ENCODE measurements at regions not wholly inside any gene's neighbourhood (a gene's known extent, or its start where the extent isn't known, plus 50 kb on each side); places are given as distances from the start of the nearest gene placed in this dataset.

GRCh38 chr5:66249920-66250319 lies 105.8 kb downstream of the SREK1 start:
- H3K79me2 ChIP-seq (ENCODE audit: control insufficient read depth in 1 of 2, insufficient read depth in 2 of 2, low read length in 2 of 2), result no peaks in the 10 kb centered on the region
- H4K5ac ChIP-seq (ENCODE audit: insufficient read length, low read depth, low read length), result no peak overlapping the region
- H2BK20ac ChIP-seq (ENCODE audit: low read length), result no peak overlapping the region
- no peaks in the 10 kb centered on the region for H3K23me2 ChIP-seq (ENCODE audit: low read depth, low read length)
- H4K91ac ChIP-seq (replicated peaks; ENCODE audit: insufficient read length, low read length), result no peak overlapping the region
- H3K9ac ChIP-seq (replicated peaks in 1 of 4; ENCODE audit: extremely low read depth in 1 of 4, low read depth in 3 of 4, low read length in 3 of 4), result no peak overlapping the region
- no peak overlapping the region for H3K4me3 ChIP-seq (ENCODE audit: extremely low read depth in 1 of 4, insufficient read depth in 2 of 4, low read depth in 3 of 4, low read length in 4 of 4)
- no peaks in the 10 kb centered on the region for H3K9me3 ChIP-seq (ENCODE audit: insufficient read depth in 2 of 2, low read depth in 1 of 2, low read length in 1 of 2)
- H3K27me3 ChIP-seq (replicated peaks in 1 of 4; ENCODE audit: control insufficient read depth in 3 of 4, extremely low read depth in 1 of 4, insufficient read depth in 3 of 4, low read length in 3 of 4), result no peaks in the 10 kb centered on the region
- no peak overlapping the region for H3K4me2 ChIP-seq (ENCODE audit: insufficient read depth in 1 of 2, low read depth in 2 of 2, low read length in 2 of 2)
- H2BK15ac ChIP-seq (ENCODE audit: low read length), result no peak overlapping the region
- peaks cover 0 to 3% (median 1%) of the 10 kb centered on the region in 4 experiments; a peak in 1 of 7 replicates for H3K4me1 ChIP-seq (replicated peaks in 1 of 4; ENCODE audit: control insufficient read depth in 3 of 4, insufficient read depth in 4 of 4, low read length in 3 of 4)
- H4K8ac ChIP-seq (ENCODE audit: extremely low read depth, insufficient read depth, low read length), result no peak overlapping the region
- H3K36me3 ChIP-seq (ENCODE audit: control insufficient read depth in 2 of 4, insufficient read depth in 4 of 4, low read length in 3 of 4), result no peaks in the 10 kb centered on the region
- POLR2A ChIA-PET (ENCODE audit: partially characterized antibody), result no interaction called here
- H3K56ac ChIP-seq (replicated peaks; ENCODE audit: insufficient read length, low read depth, low read length), result no peak overlapping the region
- H4K20me1 ChIP-seq (replicated peaks in 1 of 2; ENCODE audit: control insufficient read depth in 1 of 2, insufficient read depth in 2 of 2, low read length in 2 of 2), result no peaks in the 10 kb centered on the region
- H2AK5ac ChIP-seq (ENCODE audit: low read depth, low read length), result no peak overlapping the region
- no peak overlapping the region for H3K14ac ChIP-seq (ENCODE audit: insufficient read length)
- H3K27ac ChIP-seq (ENCODE audit: low read depth, low read length), result no peak overlapping the region
- DNase-seq (ENCODE audit: low read depth in 1 of 2, low spot score in 2 of 2) (no peak), FAIRE-seq (no peak)
- H3K79me1 ChIP-seq (ENCODE audit: low read depth, low read length), result no peaks in the 10 kb centered on the region
- CTCF ChIA-PET (ENCODE audit: partially characterized antibody), result interaction anchor here (1.2 to 1.8 kb wide), 2 partner anchors 49 to 56 kb away, joined by 3 to 6 read pairs; no protein-coding TSS in a partner anchor
- no peak overlapping the region for H2BK12ac ChIP-seq (ENCODE audit: low read depth, low read length)
- 73% methylated on average over 4 of the region's 4 CpGs; no CpG with 5 or more reads in 1 of the 2 experiments for WGBS, 2 experiments (ENCODE audit: extremely low coverage in 1 of 2, insufficient coverage in 1 of 2, insufficient read length in 1 of 2, insufficient replicate concordance in 2 of 2, low coverage in 1 of 2, low lambda C conversion rate in 2 of 2, missing lambda C conversion rate in 1 of 2)
- H2BK5ac ChIP-seq (ENCODE audit: low read depth, low read length), result no peak overlapping the region
- H2BK120ac ChIP-seq (replicated peaks; ENCODE audit: low read depth, low read length), result no peak overlapping the region
- no peak overlapping the region for H3K18ac ChIP-seq (ENCODE audit: extremely low read depth, low read length)
- H2AFZ ChIP-seq (ENCODE audit: low read length), result no peak overlapping the region
- H3K4ac ChIP-seq (replicated peaks; ENCODE audit: insufficient read length, low read depth, low read length), result no peak overlapping the region
- no peak overlapping the region for H3K23ac ChIP-seq (ENCODE audit: insufficient read length)
- TF ChIP-seq SUZ12 (IDR thresholded peaks at IDR 0.05; ENCODE audit: low read length), result no peak
- no peak for TF ChIP-seq CTBP2 (IDR thresholded peaks at IDR 0.05; ENCODE audit: borderline replicate concordance, insufficient read depth, insufficient read length, low read length)
- no peak for TF ChIP-seq EGR1 (IDR thresholded peaks at IDR 0.05; ENCODE audit: borderline replicate concordance, low read depth, low read length)
- TF ChIP-seq TAF7 (optimal IDR thresholded peaks at IDR 0.05; ENCODE audit: borderline replicate concordance, low read depth, low read length), result no peak
- TF ChIP-seq CHD2 (IDR thresholded peaks at IDR 0.05; ENCODE audit: low read length), result no peak
- TF ChIP-seq SRF (IDR thresholded peaks at IDR 0.05; ENCODE audit: low read depth, low read length), result no peak
- no peak for TF ChIP-seq SIX5 (IDR thresholded peaks at IDR 0.05; ENCODE audit: low read depth, low read length)
- no peak for TF ChIP-seq TEAD4 (IDR thresholded peaks at IDR 0.05; ENCODE audit: low read depth, low read length)
- no peak for TF ChIP-seq RXRA (IDR thresholded peaks at IDR 0.05; ENCODE audit: insufficient read depth, low read depth, low read length)
- TF ChIP-seq SP4 (IDR thresholded peaks at IDR 0.05; ENCODE audit: low read length), result no peak
- no peak for TF ChIP-seq POLR2AphosphoS5 (IDR thresholded peaks at IDR 0.05; ENCODE audit: low read depth, low read length)
- TF ChIP-seq TBP (IDR thresholded peaks at IDR 0.05; ENCODE audit: low read depth, low read length), result no peak
